Neuronal stem cell (in vitro differentiated cells): ENCODE measurements at regions not wholly inside any gene's neighbourhood (a gene's known extent, or its start where the extent isn't known, plus 50 kb on each side); places are given as distances from the start of the nearest gene placed in this dataset.
"Not testable (repeated sequence)": the region's sequence is repeated elsewhere in the genome, so short reads cannot be mapped to it uniquely, and the experiment has no call there.

Source experiments
- DNase-seq: peaks from one replicate; pipeline ENCODE4 v3.0.0-alpha.2; 2013; ENCODE audit warnings: low spot score
- H2AFZ ChIP-seq: one replicate; pipeline ENCODE4 v1.6.1; 2013; ENCODE audit warnings: mild to moderate bottlenecking, low read length, inconsistent platforms
- H2AK5ac ChIP-seq: 2 replicates; pipeline ENCODE4 v1.6.1; 2013; ENCODE audit warnings: low read depth, mild to moderate bottlenecking, inconsistent platforms, low read length, moderate library complexity, mixed read lengths
- H2BK120ac ChIP-seq: 2 replicates; pipeline ENCODE4 v1.6.1; 2013; ENCODE audit warnings: low read depth, mild to moderate bottlenecking, inconsistent platforms, low read length, moderate library complexity, mixed read lengths
- H2BK12ac ChIP-seq: one replicate; pipeline ENCODE4 v1.6.1; 2013; ENCODE audit warnings: low read length, inconsistent platforms
- H2BK15ac ChIP-seq: 2 replicates; pipeline ENCODE4 v1.6.1; 2013; ENCODE audit warnings: mild to moderate bottlenecking, low read length, inconsistent platforms, mixed read lengths
- H2BK5ac ChIP-seq: one replicate; pipeline ENCODE4 v1.6.1; 2013; ENCODE audit warnings: inconsistent platforms, mild to moderate bottlenecking, low read length, moderate library complexity
- H3K14ac ChIP-seq: one replicate; pipeline ENCODE4 v1.6.1; 2013; ENCODE audit warnings: low read length, inconsistent platforms
- H3K18ac ChIP-seq: 2 replicates; pipeline ENCODE4 v1.6.1; 2013; ENCODE audit warnings: low read length, inconsistent platforms
- H3K23ac ChIP-seq: 2 replicates; pipeline ENCODE4 v1.6.1; 2013; ENCODE audit warnings: low read depth, mild to moderate bottlenecking, mixed read lengths, low read length, inconsistent platforms; ENCODE audit not compliant: poor library complexity
- H3K27ac ChIP-seq: replicated peaks from 3 replicates; pipeline ENCODE4 v1.5.1; 2013; ENCODE audit warnings: low read length, inconsistent platforms
- H3K27me3 ChIP-seq, 3 experiments: 2 replicates each; pipeline ENCODE4 v1.6.1; 2013; ENCODE audit warnings: low read length in 3 of 3, mild to moderate bottlenecking in 2 of 3, inconsistent platforms in 1 of 3, low read depth in 1 of 3, mixed read lengths in 1 of 3, moderate library complexity in 1 of 3; ENCODE audit not compliant: control insufficient read depth in 3 of 3, insufficient read depth in 3 of 3
- H3K36me3 ChIP-seq, 2 donors: replicated peaks in 1 of 2; 2 replicates each; pipeline ENCODE4 v1.6.1; 2013; ENCODE audit warnings: low read length in 2 of 2; ENCODE audit not compliant: control insufficient read depth in 2 of 2, insufficient read depth in 2 of 2
- H3K4ac ChIP-seq: 2 replicates; pipeline ENCODE4 v1.6.1; 2013; ENCODE audit warnings: inconsistent platforms, mild to moderate bottlenecking, low read length, moderate library complexity
- H3K4me1 ChIP-seq, 2 donors: 1 replicate in 1 of 2; 2 replicates in 1 of 2; pipeline ENCODE4 v1.6.1; 2013; ENCODE audit warnings: low read length in 2 of 2, low read depth in 1 of 2; ENCODE audit not compliant: control insufficient read depth in 2 of 2, insufficient read depth in 1 of 2
- H3K4me2 ChIP-seq: one replicate; pipeline ENCODE4 v1.6.1; 2013; ENCODE audit warnings: mild to moderate bottlenecking, low read length, inconsistent platforms; ENCODE audit not compliant: insufficient read depth, poor library complexity, severe bottlenecking
- H3K4me3 ChIP-seq, 2 donors: 2 replicates each; pipeline ENCODE4 v1.5.1; 2013; ENCODE audit warnings: low read length in 2 of 2, mild to moderate bottlenecking in 2 of 2, inconsistent platforms in 1 of 2, moderate library complexity in 1 of 2
- H3K79me1 ChIP-seq: one replicate; pipeline ENCODE4 v1.6.1; 2013; ENCODE audit warnings: low read depth, mild to moderate bottlenecking, inconsistent platforms, low read length, moderate library complexity
- H3K9ac ChIP-seq: one replicate; pipeline ENCODE4 v1.6.1; 2013; ENCODE audit warnings: mild to moderate bottlenecking, low read depth, low read length, inconsistent platforms; ENCODE audit not compliant: poor library complexity
- H3K9me3 ChIP-seq, 2 donors: replicated peaks in 1 of 2; 2 replicates each; pipeline versions ENCODE3 to v1.6.1; 2013; ENCODE audit warnings: low read length in 2 of 2, mild to moderate bottlenecking in 2 of 2, inconsistent platforms in 1 of 2, low read depth in 1 of 2, mixed read lengths in 1 of 2, moderate library complexity in 1 of 2; ENCODE audit not compliant: control insufficient read depth in 2 of 2, insufficient read depth in 1 of 2
- H4K8ac ChIP-seq: one replicate; pipeline ENCODE4 v1.6.1; 2013; ENCODE audit warnings: low read depth, mild to moderate bottlenecking, inconsistent platforms, low read length, moderate library complexity
- H4K91ac ChIP-seq: one replicate; pipeline ENCODE4 v1.6.1; 2013; ENCODE audit warnings: low read length, low read depth, mild to moderate bottlenecking, inconsistent platforms; ENCODE audit not compliant: poor library complexity
- WGBS, 2 donors: extraction: QIAGEN DNeasy Blood & Tissue Kit; methylation state at CpG; one replicate each; pipeline ENCODE4 v1.1.7; 2013; ENCODE audit warnings: missing lambda C conversion rate in 2 of 2, mixed read lengths in 1 of 2; ENCODE audit not compliant: insufficient read length in 2 of 2, insufficient replicate concordance in 1 of 2; ENCODE audit errors: extremely low coverage in 2 of 2; 5-methylcytosine and 5-hydroxymethylcytosine counted together

DNA sequence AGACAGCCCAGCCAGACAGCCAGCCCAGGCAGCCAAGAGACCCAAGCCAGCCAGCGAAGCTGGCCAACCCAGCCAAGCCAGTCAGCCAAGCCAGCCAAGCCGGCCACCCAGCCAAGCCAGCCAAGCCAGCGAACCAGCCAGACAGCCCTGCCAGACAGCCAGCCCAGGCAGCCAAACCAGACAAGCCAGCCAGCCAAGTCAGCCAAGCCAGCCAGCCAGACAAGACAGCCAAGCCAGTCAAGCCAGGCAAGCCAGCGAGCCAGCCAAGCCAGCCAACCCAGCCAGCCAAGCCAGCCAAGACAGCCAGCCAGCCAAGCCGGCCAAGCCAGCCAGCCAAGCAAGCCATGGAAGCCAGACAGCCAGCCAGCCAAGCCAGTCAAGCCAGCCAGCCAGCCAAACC, 327.9 kb upstream of the PLGLB2 start:
- not testable (repeated sequence) for H2AK5ac ChIP-seq, H3K18ac ChIP-seq, H4K91ac ChIP-seq, H3K9me3 ChIP-seq, H3K79me1 ChIP-seq, H3K23ac ChIP-seq, H2AFZ ChIP-seq, H3K4ac ChIP-seq, H2BK120ac ChIP-seq, H3K4me2 ChIP-seq, H3K27me3 ChIP-seq, H3K4me1 ChIP-seq, H3K14ac ChIP-seq, DNase-seq, H3K36me3 ChIP-seq, H3K27ac ChIP-seq, H4K8ac ChIP-seq, H2BK12ac ChIP-seq, H2BK15ac ChIP-seq, H2BK5ac ChIP-seq, H3K4me3 ChIP-seq, H3K9ac ChIP-seq
- WGBS, 2 donors = no CpG with 5 or more reads among the region's 5 CpGs

DNA sequence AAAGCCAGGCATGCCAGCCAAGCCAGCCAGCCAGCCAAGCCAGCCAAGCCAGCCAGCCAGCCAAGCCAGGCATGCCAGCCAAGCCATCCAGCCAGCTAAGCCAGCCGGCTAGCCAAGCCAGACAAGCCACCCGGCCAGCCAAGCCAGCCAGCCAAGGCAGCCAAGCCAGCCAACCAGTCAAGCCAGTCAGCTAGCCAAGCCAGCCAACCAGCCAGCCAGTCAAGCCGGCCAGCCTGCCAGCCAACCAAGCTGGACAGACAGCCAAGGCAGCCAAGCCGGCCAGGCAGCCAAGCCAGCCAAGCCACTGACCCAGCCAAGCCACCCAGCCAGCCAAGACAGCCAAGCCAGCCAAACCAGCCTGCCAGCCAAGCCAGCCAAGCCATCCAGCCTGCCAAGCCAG, 326.9 kb upstream of the PLGLB2 start:
- H3K27me3 ChIP-seq, H3K9me3 ChIP-seq, H2AK5ac ChIP-seq, H3K4me2 ChIP-seq, DNase-seq, H3K4ac ChIP-seq, H3K4me3 ChIP-seq, H3K18ac ChIP-seq, H2BK120ac ChIP-seq, H3K36me3 ChIP-seq, H3K4me1 ChIP-seq, H4K8ac ChIP-seq, H3K14ac ChIP-seq, H2BK12ac ChIP-seq, H3K9ac ChIP-seq, H2BK5ac ChIP-seq, H3K23ac ChIP-seq, H2AFZ ChIP-seq, H3K79me1 ChIP-seq, H4K91ac ChIP-seq, H3K27ac ChIP-seq, H2BK15ac ChIP-seq: not testable (repeated sequence)
- no CpG with 5 or more reads among the region's 4 CpGs for WGBS, 2 donors

GRCh38 chr2:87423796-87424762, 323.8 kb upstream of the PLGLB2 start:
- H3K14ac ChIP-seq, H2BK5ac ChIP-seq, H4K91ac ChIP-seq, H3K18ac ChIP-seq, H3K27me3 ChIP-seq, H3K4ac ChIP-seq, H3K4me2 ChIP-seq, H4K8ac ChIP-seq, H3K9ac ChIP-seq, H3K9me3 ChIP-seq, H2BK120ac ChIP-seq, H2AK5ac ChIP-seq, DNase-seq, H2AFZ ChIP-seq, H2BK12ac ChIP-seq, H3K4me3 ChIP-seq, H3K27ac ChIP-seq, H3K36me3 ChIP-seq, H3K23ac ChIP-seq, H3K4me1 ChIP-seq, H2BK15ac ChIP-seq, H3K79me1 ChIP-seq: not testable (repeated sequence)
- no CpG with 5 or more reads among the region's 7 CpGs for WGBS, 2 donors

GRCh38 chr2:87424763-87425154, 323.1 kb upstream of the PLGLB2 start:
- H3K9me3 ChIP-seq, H3K27me3 ChIP-seq, H2AK5ac ChIP-seq, H3K79me1 ChIP-seq, H3K4me2 ChIP-seq, H2BK120ac ChIP-seq, H2BK12ac ChIP-seq, H4K91ac ChIP-seq, H2BK5ac ChIP-seq, H3K9ac ChIP-seq, H3K36me3 ChIP-seq, DNase-seq, H3K23ac ChIP-seq, H2BK15ac ChIP-seq, H4K8ac ChIP-seq, H2AFZ ChIP-seq, H3K4me3 ChIP-seq, H3K14ac ChIP-seq, H3K4ac ChIP-seq, H3K27ac ChIP-seq, H3K18ac ChIP-seq, H3K4me1 ChIP-seq: not testable (repeated sequence)
- no CpG with 5 or more reads among the region's 1 CpG for WGBS, 2 donors
